GM18870 (cell line): ENCODE measurements at regions not wholly inside any gene's neighbourhood (a gene's known extent, or its start where the extent isn't known, plus 50 kb on each side); places are given as distances from the start of the nearest gene placed in this dataset.

Experiments used
- ATAC-seq: cut with Tn5 transposase; IDR thresholded peaks from one replicate; pipeline ENCODE4 v1.9.1; 2021; ENCODE audit warnings: moderate library complexity; ENCODE audit not compliant: unreplicated experiment

DNA sequence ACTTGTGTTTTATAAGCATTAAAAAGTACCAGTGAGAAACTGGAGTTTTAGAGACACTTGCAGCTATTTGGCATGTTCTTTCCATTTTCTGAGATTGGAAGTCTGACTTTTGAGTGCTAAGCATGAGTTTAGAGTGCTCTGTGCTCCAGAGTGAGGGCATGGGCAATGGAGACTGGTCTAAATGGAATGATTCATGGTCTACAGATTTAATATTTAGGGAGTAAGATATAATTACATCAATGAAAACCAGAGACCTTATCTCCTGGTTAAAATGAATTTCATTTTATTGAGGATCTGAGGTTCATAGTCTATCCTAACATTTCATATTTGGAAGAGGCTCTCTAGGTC, 135.9 kb upstream of the RPS23 start:
- ATAC-seq: no peak

DNA sequence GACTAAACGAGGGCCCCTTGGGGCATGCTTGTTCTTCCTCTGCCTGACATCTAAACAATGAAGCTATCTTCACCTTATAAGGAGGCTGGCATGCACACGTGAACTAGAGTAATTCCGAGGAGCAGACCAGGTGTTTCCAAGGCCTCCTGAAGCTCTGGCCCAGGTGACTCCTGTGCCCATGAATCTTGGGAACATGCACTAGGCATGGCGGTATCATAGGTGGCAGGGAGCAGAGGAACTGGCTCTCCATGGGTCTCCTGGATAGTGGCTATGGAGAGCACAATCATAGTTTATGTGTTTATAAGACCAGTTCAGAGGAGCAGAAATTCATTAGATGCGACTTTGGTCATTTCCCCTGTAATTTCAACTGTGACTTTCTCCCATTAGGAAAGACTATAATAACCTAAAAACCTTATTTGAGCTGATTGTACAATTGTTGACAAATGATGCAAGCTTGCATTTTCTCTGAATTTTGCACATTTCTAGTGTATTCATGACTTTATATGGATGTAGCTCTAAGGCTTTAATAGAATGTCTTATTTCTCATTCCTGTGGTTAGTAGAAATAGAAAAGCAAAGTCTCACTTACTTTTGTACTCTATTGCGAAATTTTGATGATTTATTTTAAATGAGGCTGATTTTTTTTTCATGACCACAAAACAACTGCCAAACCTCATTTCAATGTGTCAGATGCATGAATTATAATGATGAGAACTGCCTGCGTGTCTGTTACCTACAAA, 135.3 kb upstream of the RPS23 start:
- no peak for ATAC-seq

DNA sequence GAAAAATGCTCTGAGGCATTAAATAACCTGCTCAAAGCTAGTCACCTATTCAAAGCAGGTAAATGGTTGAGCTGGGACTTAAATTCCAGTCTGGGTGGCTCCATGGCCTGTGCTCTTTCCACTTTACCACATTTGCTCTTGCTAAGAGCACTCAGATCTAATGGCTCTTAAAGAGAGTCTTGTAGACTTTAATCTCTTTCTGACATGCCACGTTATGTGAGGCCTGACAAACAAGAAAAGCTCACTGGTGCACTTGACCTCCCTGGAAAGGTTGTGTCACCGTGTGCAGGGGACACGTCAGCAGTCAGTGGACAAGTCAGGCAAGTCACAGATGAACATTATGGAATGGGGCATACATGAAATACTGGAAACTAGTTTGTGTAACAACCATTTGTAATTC, 129.9 kb upstream of the RPS23 start:
- ATAC-seq: no peak

DNA sequence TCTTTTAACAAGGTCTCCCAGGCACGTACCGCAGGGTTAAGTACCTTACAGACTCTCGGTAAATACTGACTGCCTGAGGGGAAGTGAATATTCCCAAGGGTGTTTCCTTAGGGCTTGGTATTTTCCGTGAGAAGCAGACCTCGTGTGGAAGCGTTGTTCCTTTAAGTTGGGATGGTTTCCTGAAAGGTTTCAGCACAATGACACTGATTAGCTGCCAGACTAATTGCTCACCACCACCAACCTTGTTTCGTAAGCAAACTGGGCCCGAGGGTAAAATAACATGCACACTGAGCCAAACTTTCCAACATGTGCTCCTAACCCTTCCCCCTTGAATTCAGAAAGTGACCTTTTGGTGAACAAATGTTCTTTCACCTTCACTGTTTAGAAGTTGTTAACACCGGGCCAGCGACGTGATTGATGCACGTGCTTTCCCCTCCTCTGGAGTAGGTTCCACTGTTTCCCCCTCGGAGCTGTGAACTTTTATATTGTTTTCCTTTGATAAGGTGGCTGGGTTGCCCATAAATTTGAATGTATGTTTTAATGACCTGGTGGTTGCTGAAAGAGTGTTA, 128.1 kb upstream of the RPS23 start:
- ATAC-seq: no peak

DNA sequence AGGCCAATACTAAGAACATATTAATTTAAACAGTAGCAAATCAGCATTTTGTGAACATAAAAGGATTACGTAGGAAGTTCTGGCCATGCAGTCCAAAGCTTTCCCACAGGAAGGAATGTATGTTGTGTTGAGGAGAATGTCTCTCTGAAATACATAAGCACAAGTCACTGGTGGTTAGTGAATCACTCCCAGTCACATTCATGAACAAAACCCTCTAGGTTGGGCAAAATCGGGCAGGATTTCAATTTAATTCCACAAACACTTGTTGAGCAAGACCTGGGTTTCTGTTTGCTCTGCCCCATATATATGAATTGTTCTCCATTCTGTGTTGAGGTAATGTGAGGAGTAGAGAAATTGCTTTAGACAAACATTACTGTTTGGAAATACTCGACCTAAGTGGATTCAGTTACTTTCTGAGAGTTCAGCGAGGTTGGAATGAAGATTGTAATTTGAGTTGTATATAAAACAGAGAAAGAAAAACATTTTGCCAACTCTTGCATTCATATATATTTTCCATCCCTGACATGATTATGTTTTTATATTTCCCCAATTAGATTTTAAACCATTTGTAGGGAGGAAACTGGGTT, 127.6 kb upstream of the RPS23 start:
- ATAC-seq: no peak

DNA sequence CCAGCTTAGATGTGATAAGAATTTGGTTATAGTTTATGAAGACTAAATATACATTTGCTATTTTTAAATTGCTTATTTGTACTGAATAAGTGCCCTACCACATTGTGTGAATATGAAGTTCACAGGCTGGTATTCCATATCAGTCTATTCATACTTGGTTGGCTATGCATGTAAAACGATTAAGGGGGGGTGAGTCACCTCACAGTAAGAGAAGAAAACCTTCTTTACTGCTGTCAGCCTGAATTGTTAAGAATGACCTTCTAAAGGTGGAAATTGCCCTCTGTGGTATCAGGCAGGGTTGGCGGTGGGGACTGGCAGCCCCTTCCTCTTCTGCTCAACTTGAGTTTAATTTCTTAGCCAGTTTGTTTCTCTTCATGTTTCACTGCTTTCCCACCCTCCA, 127.0 kb upstream of the RPS23 start:
- ATAC-seq: no peak

DNA sequence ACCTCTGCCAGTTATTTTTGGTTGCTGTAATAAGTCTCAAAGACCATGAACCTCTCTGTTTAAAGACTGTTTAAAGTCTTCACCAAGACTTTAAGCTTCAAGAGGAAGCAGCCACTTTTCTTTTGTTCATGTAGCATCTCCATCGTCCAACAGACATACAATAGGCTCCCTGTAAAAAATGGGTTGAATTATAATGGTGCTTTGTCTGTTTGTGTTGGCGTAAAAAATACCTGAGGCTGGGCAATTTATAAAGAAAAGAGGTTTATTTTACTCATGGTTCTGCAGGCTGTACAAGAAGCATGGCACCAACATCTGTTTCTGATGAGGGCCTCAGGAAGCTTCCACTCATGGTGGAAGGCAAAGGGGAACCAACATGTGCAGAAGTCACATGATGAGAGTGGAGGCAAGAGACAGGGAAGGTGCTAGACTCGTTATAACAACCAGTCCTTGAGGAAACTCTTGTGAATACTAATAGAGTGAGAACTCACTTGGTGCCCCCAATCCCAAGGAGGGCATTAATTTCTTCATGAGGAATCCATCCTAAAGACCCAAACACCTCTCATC, 126.3 kb upstream of the RPS23 start:
- ATAC-seq: no peak

DNA sequence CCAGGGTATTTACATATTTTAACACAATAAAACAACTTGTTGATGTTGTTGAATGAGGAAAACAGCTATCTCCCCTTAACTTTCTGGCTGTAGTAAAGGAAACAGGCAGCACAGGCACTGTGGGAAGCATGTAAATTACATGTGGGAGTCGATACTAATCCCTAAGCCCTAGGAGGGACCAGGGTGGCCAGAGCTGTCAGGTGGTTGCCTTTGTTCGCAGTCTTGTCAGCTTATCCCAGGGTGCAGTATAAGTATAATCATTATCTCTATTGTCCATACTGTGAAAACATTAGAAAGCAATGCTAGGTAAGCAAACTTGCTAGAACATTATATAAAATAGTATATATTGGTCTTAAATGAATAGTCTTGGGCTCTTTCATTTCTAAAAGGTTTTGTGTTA, 125.6 kb upstream of the RPS23 start:
- no peak for ATAC-seq

DNA sequence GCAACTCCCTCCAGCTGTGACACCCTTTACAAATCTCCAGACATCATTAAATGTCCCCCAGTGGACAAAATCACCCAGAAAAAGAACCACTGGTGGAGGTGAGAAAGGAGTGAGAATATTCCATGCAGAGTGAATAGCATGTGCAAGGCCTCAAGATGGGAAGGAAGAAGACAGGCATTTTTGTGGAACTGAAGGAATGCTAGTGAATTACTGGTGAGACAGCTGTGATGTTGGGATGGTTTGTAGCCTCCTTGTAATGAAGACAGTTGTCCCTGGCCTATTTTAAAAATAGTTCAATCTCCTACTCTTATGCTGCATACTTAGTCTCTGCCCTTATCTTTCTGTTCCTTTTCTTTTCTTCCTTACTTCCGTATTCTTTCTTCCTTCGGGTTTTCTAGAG, 124.9 kb upstream of the RPS23 start:
- ATAC-seq: no peak

DNA sequence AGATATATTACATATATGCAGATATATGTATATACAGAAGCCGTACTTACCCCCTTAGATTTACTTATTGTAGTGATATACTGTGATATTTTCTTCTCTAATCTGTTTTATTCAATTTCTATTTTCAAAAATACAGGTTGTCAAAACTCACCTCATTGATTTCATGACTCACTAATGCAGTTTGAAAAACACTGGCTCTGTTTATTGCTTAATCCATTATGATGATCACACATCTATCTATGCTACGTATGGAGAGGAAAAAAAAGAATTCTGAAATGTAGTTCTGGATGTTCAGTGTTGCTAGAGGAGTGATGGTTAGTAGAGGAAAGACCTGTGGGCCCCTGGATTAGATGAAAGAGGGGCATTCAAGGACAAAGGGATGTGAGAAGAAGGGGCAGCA, 121.0 kb upstream of the RPS23 start:
- ATAC-seq: no peak

DNA sequence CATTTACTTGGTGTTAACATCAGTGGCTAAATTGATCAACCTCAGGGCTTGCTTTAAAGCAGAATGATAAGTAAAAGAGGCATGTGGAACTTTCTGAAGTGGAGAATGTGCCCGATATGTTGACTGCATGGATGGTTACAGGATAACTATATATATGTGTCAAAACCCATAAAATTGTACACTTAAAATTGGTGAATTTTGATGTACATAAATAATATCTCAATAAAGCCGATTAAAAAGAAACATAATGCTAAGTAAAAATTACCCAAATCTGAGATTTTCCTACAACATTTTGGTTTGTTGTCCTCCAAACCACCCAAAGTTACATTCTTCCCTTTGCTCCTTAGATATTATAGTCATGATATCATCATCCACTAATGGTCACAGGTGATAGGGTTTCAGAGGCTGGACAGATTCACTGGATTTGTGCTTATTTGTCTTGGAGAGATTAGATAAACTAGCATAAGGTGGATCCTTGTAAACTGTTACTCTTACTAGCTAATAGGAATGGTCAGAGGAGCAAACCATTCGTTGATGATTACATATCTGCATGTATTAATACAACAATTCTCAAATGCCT, 119.7 kb upstream of the RPS23 start:
- no peak for ATAC-seq

DNA sequence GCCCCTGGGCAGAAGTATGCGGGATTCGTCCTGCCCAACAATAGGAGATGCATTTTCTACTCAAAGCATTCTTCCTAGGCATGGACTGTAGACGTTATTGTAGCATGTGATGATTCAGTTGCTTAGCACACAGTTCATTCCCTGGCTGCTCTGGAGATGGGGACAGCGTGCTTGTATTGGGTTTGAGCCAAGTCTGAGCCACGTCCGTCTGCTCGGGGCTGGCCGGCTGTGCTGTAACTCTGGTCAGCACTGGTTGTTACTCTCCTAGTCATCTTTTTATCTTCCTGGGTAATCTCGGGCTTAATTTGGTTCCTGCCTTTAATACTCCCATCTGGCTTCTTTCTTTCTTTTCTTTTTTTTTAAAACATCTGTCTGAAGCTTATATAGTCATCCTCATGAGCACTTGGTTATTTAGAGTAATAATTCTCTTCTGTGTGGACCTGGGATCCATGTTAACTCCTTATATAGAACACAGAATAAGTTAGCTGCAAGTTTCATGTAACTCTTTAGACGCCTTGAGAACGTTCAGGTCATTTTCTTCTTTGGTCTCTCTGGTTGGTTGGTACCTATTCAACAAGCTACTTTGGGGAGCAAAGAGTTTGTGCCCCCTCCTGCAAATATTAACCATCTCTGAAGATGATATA, 118.8 kb upstream of the RPS23 start:
- no peak for ATAC-seq

DNA sequence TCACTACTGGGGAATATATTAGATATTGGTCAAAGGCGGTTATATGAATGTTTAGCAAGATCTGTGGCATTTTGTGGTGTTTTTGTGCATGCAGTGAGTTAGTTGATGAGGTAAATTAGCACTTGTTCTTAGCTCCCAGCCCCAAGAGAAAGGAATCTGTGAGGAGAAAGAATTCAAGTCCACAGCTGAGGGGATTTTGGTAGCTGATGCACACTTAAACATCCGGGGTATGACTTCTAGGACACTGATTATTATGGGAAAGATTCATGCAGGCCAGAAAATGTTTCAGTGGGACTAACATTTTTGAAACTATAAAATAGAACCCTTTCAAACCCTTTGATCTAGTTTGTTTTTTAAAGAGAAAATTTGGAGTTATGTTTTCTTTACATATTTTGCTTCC, 118.2 kb upstream of the RPS23 start:
- no peak for ATAC-seq

DNA sequence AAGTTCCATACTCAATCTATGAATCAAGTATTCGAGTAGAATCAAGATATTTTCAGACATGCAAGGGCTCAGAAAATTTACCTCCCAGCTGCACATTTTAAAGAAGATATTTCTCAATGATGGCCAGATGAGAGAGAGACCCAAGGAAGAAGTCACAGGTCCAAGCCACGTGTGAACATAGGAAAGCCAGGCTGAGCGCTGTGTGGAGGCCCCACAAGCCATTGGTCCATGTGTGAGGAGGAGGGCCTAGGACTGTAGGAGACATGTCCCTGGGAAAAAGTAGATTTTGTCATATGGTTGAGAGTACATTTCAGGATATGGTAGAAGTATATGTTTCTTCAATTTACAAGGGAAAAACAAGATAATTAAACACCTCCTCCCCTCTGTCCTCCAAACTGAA, 115.8 kb upstream of the RPS23 start:
- no peak for ATAC-seq

DNA sequence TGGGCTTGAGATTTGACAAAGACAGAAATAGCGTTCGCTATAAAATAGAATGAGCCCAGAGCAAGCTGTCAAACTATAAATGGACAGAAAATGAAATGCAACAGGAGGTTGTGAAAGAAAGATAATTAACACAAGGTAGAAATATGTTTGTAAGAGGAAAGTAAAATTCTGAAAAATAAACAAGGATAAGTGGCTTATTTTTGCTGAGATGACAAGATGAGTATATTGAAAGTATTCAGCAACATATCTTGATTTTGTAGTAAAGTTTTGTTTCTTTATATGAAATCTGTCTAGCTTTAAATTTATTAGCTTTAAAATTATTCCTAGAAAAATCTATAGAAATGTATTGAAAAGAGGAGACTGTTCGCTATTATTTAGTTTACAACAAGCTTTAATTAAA, 111.9 kb upstream of the RPS23 start:
- no peak for ATAC-seq

DNA sequence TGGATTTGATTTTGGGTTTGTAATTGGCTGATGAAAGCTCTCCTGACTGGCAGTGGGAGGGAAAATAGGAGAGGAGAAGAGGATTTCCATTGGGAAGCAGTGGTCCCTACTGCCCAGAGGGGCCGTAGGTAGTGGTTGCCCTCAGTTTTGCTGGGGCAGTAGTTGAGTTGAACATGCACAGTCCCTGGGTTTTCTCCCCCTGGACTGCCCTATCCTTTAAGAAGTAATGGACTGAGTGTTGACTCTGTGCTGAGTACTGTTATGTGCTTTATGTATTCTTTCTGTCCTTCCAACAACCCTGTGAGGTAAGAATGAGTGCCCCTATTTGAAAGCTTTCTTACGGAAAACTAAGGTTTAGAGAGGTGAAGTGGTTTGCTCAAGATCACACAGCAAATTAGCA, 111.2 kb upstream of the RPS23 start:
- ATAC-seq: no peak

DNA sequence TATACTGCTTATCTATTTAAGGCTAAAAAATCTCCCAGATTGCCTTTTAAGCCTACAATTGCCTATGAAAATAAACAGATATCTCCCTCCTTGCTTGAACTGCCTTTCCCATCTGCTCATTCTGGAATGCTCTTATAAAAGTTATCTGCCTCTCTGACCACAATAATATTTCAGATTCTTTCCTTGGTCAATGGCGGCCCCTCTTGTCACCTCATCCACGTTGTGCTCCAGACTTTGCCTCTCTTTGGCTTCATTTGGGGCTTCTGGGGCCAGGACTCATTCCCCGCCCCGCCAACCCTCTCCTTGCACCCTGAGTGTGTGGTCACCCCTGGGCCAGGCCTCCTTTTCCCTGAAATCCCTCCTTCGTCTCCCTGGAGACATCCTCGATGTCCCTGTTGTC, 110.0 kb upstream of the RPS23 start:
- no peak for ATAC-seq

DNA sequence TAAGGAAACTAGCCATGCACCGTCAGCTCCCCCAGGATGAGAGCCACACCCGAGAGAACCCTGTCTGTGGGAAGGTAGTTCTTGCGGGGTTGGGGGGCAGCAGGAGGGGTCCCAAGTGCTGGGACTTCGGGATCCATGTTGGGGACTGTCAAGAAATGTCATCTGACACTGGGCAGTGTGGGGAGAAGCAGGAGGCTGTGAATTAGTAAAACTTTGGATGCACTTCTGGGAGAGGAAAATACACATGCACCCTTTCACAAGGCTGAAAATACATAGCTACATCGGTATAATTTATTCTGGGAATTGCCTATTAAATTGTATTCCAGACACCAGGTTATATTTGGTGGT, 109.6 kb upstream of the RPS23 start:
- no peak for ATAC-seq

DNA sequence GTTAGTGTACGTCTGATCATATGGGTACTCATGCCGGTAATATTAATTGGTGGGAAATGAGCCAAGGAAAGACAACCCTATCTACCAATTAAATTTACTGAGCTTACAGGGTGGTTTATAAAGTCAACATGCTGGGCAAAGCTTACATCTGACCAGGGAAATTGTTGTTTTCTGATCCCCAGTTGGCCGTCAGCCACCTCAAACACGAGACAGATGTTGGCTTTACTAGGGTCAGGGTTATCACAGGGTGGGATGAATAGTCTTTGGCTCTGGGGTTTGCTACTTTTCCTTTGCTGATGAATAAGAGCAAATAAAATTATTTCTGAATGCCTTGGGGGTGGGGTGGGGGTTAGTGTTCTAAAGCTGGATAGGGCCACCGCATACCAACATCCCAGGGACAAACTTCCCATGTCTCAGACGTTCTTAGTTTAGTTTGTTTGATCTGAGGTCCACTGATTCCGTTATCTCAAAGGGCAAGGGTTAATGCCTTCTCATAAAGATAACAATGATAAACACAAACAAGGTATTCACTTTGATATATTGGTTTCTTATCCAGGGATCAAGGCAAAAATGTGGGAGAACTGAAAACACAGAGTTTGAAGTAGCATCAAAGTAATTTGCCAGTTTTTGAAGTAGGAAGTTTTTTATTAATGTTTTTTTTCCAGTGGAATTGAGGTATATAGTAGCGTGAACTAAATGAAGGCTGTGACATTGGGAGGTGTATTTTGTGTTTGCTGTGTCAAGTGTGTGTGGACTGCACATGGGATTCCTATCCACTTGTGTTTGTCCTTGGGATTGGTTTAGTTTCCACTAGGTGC, 109.1 kb upstream of the RPS23 start:
- ATAC-seq: no peak

DNA sequence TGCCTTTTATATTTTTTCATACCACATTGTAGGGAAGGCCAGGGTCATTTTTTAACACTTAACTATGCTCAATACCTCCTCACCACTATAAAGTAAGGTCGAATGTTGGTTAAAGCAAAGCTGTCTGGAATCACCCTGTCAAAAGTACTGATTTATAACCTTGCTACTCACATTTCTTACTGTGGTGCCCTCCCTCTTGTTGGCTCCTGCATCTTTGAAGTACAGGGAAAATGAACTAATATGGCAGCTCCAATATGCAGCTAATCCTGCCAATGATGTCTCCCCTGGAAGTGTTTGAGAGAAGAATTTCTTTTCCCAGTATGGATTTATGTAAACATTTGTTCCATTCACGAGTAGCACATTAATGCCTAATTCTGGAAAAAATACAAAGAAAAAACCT, 108.4 kb upstream of the RPS23 start:
- no peak for ATAC-seq
